ENCODE measurements at regions not wholly inside any gene's neighbourhood (a gene's known extent, or its start where the extent isn't known, plus 50 kb on each side); places are given as distances from the start of the nearest gene placed in this dataset.
"Not testable (repeated sequence)": the region's sequence is repeated elsewhere in the genome, so short reads cannot be mapped to it uniquely, and the experiment has no call there.

DNA sequence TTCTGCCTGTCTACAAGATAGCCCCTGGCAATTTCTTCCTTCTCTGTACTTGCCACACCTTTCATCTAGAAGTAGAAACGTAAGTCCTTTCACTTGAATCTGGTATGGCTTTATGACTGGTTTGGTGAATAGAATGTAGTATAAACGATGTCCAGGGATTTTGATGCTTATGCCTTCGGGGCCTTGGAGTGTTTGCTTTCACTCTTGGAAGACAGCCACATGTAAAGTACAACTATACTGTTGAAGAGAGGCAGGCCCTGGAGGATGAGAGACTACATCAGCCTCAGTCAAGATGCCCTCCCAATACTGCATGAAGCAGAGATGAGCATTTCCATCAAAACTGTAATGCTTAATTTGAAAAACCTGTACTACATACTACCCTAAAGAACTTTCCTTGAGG, 553.8 kb upstream of the C9orf72 start:
- ATAC-seq (replicated peaks in 6 of 8) = peak in 2 of 8 experiments; percentile 49 to 90
- Histone ChIP-seq H3K27ac (no peak overlapping the region), H3K4me1 (replicated peaks in 1 of 2) (peaks cover 0 to 4% of the 10 kb centered on the region in 2 donors), H3K4me3 (no peak overlapping the region)
- in situ Hi-C loops (cut with MboI; ENCODE audit: low pct_unique_long_range_greater_than_20kb in 2 of 9, low sequenced_read_pairs in 9 of 9, unreplicated experiment in 9 of 9) = no loop called here
- WGBS, 10 experiments = 0 to 90% (median 68%) methylated on average over 1 to 3 of the region's 3 CpGs; no CpG with 5 or more reads in 4 of the 10 experiments

DNA sequence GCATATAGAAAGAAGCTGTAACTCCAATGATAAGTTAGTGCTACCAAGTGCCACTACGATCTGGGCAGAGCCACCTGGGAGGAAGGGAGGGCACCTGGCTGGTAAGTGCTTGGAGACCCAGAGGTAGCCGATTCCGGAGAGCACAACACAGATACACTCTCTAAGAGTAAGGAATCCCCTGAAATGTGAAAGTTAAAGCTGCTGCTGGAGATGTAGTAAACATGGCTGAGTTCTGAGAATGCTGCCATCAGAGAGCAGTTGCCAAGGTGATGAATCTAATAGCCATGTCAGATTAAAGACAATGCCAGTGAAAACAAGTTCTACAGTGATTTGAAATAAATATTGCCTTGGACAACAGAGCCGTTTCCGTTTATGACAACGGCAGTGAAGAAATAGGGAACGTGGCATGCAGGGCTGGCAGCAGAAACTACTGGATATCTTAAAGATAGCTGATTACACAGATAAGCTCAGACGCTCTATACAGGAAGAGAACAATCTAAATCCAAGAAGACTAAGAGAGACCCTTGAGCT, 561.2 kb upstream of the C9orf72 start:
- in situ Hi-C loops (cut with MboI; ENCODE audit: low pct_unique_long_range_greater_than_20kb in 2 of 9, low sequenced_read_pairs in 9 of 9, unreplicated experiment in 9 of 9) = no loop called here
- H3K4me3 ChIP-seq = no peak overlapping the region
- ATAC-seq (replicated peaks in 6 of 8) = peak in 3 of 8 experiments; percentile 22 to 94 (median 46)
- WGBS, 10 experiments = 25 to 97% (median 75%) methylated on average over 2 to 7 of the region's 8 CpGs; no CpG with 5 or more reads in 1 of the 10 experiments
- H3K27ac ChIP-seq = no peak overlapping the region
- H3K4me1 ChIP-seq (replicated peaks in 1 of 2) = peaks cover 0 to 5% of the 10 kb centered on the region in 2 donors

GRCh38 chr9:28135549-28135948, 562.3 kb upstream of the C9orf72 start:
- H3K4me1 ChIP-seq (replicated peaks in 1 of 2) = peaks cover 0 to 5% of the 10 kb centered on the region in 2 donors
- H3K4me3 ChIP-seq = no peak overlapping the region
- 0 to 83% (median 58%) methylated on average over 1 to 2 of the region's 2 CpGs; no CpG with 5 or more reads in 1 of the 10 experiments for WGBS, 10 experiments
- ATAC-seq (replicated peaks in 6 of 8) = no peak
- in situ Hi-C loops (cut with MboI; ENCODE audit: low pct_unique_long_range_greater_than_20kb in 2 of 9, low sequenced_read_pairs in 9 of 9, unreplicated experiment in 9 of 9) = no loop called here
- no peak overlapping the region for H3K27ac ChIP-seq

DNA sequence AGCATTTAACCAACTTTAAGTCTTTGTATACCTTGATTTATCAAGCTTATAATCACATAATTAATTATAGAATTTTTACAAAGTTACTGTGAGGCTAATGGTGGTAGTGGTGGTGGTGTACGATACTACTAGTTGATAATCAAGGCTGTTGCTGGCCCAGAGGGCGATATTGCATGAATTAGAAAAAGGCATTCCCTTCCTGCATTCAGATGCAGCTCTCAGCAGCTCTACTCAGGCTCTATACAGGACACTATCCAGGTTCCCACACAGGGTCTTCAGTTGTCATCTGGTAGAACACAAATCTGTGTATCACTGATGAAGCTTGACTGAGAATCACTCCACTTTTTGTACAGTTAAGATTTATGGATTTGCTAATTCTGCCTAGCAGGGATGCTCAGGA, 562.8 kb upstream of the C9orf72 start:
- 0 to 100% (median 65%) methylated on average over 1 to 2 of the region's 2 CpGs; no CpG with 5 or more reads in 4 of the 10 experiments for WGBS, 10 experiments
- Histone ChIP-seq H3K27ac (no peak overlapping the region), H3K4me1 (replicated peaks in 1 of 2) (peaks cover 0 to 5% of the 10 kb centered on the region in 2 donors), H3K4me3 (no peak overlapping the region)
- ATAC-seq (replicated peaks in 6 of 8) = no peak
- in situ Hi-C loops (cut with MboI; ENCODE audit: low pct_unique_long_range_greater_than_20kb in 2 of 9, low sequenced_read_pairs in 9 of 9, unreplicated experiment in 9 of 9) = no loop called here

DNA sequence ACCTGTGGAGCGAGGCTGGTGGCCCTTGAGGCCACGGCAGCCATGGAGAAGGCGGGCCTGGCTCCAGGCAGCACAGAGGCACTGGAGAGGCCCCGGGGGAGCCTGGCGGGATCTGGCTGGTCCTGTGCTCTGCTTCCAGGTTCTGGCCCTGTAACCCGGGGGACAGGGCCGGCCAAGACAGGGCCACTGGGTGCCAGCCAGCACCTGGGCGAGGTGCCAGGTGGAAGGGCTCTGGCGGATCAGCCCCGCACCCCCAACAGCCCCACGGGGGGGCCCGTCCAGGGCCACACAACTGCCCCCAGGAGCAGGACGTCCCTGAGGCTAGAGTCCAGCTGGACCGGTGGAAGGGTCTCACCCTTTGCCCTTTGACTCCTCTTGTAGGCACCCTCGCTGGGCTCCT, 574.1 kb upstream of the C9orf72 start:
- no CpG with 5 or more reads among the region's 15 CpGs for WGBS, 10 experiments
- H3K4me1 ChIP-seq (replicated peaks in 1 of 2); H3K4me3 ChIP-seq; ATAC-seq (replicated peaks in 6 of 8); H3K27ac ChIP-seq; in situ Hi-C loops (cut with MboI; ENCODE audit: low pct_unique_long_range_greater_than_20kb in 2 of 9, low sequenced_read_pairs in 9 of 9, unreplicated experiment in 9 of 9): not testable (repeated sequence)

DNA sequence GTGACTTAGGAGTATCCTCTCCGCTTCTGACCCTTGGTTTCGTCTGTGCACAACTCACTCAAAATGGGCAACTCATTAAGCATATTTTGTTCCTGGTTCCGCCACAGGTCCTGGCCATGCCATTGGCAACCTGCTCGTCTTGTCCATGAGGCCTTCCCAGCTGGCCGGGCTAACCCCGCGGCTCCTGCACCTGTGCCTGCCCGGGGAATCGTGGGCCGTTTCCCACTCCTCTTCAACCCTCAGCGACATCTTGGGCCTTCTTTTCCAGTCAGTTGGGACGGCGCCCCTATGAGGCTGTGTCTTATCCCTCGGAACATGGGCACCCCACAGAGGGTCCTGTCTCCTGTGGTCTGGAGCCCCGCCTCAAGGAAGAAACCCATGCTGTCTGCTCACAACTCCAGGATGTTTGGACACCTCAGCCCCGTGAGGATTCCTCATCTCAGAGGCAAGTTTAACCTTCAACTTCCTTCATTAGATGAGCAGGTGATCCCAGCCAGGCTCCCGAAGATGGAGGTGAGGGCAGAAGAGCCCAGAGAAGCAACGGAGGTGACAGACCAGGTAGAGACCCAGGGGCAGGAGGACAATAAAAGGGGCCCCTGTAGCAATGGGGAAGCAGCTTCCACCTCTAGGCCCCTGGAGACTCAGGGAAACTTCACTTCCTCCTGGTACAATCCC, 574.8 kb upstream of the C9orf72 start:
- in situ Hi-C loops (cut with MboI; ENCODE audit: low pct_unique_long_range_greater_than_20kb in 2 of 9, low sequenced_read_pairs in 9 of 9, unreplicated experiment in 9 of 9) = not testable (repeated sequence)

DNA sequence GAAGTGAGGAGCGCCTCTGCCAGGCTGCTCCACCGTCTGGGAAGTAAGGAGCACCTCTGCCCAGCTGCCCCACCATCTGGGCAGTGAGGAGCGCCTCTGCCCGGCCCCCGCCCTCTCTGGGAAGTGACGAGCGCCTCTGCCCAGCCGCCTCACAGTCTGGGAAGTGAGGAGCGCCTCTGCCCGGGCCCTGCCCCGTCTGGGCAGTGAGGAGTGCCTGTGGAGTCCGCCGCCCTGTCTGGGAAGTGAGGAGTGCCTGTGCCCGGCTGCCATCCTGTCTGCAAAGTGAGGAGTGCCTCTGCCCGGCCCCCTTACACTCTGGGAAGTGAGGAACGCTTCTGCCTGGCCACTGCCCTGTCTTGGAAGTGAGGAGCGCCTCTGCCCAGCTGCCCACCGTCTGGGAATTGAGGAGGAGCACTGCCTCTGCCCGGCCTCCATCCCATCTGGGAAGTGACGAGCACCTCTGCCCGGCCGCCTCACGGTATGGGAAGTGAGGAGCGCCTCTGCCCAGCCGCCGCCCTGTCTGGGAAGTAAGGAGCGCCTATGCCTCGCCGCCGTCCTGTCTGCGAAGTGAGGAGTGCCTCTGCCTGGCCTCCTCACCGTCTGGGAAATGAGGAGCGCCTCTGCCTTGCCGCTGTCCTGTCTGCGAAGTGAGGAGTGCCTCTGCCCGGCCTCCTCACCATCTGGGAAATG, 576.2 kb upstream of the C9orf72 start:
- H3K27ac ChIP-seq; H3K4me3 ChIP-seq; ATAC-seq (replicated peaks in 6 of 8); H3K4me1 ChIP-seq (replicated peaks in 1 of 2); in situ Hi-C loops (cut with MboI; ENCODE audit: low pct_unique_long_range_greater_than_20kb in 2 of 9, low sequenced_read_pairs in 9 of 9, unreplicated experiment in 9 of 9): not testable (repeated sequence)
- WGBS, 10 experiments = 83 to 100% methylated on average over 1 to 2 of the region's 36 CpGs; no CpG with 5 or more reads in 8 of the 10 experiments

More for the DNA sequence above, 574.8 kb upstream of the C9orf72 start:
- not testable (repeated sequence) for H3K4me1 ChIP-seq (replicated peaks in 1 of 2); H3K4me3 ChIP-seq; ATAC-seq (replicated peaks in 6 of 8); H3K27ac ChIP-seq
- 85 to 100% (median 92%) methylated on average over 1 to 7 of the region's 18 CpGs; no CpG with 5 or more reads in 7 of the 10 experiments for WGBS, 10 experiments

DNA sequence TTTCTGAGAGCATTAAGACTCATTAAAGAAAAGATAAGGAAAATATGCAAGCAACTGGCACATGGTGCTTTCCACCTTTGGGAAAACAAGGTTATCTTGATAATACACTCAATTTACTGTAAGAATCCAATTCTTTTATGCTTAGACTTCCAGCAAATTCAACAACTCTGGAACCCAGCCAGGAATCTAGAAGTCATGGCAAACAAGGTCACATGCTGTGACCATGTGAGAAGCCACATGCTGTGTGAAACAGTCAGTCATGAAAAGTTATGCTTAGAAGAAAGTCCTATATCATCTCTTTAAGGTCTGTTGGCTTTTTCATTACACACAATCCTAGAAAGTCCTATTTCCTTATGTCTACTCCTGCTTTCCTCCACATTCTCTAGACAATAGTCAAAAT, 581.8 kb upstream of the C9orf72 start:
- H3K4me3 ChIP-seq = no peak overlapping the region
- no peaks in the 10 kb centered on the region for H3K4me1 ChIP-seq (replicated peaks in 1 of 2)
- H3K27ac ChIP-seq = no peak overlapping the region
- ATAC-seq (replicated peaks in 6 of 8) = no peak
- in situ Hi-C loops (cut with MboI; ENCODE audit: low pct_unique_long_range_greater_than_20kb in 2 of 9, low sequenced_read_pairs in 9 of 9, unreplicated experiment in 9 of 9) = no loop called here

- 0 to 100% (median 22%) methylated on average over 1 to 2 of the region's 2 CpGs; no CpG with 5 or more reads in 2 of the 10 experiments for WGBS, 10 experiments
- Histone ChIP-seq H3K4me1 (replicated peaks in 1 of 2) (no peaks in the 10 kb centered on the region), H3K4me3 (no peak overlapping the region), H3K27ac (no peak overlapping the region)
- ATAC-seq (replicated peaks in 6 of 8) = no peak
- in situ Hi-C loops (cut with MboI; ENCODE audit: low pct_unique_long_range_greater_than_20kb in 2 of 9, low sequenced_read_pairs in 9 of 9, unreplicated experiment in 9 of 9) = no loop called here
These were observed 582.4 kb upstream of the C9orf72 start for GRCh38 chr9:28155671-28156070.

DNA sequence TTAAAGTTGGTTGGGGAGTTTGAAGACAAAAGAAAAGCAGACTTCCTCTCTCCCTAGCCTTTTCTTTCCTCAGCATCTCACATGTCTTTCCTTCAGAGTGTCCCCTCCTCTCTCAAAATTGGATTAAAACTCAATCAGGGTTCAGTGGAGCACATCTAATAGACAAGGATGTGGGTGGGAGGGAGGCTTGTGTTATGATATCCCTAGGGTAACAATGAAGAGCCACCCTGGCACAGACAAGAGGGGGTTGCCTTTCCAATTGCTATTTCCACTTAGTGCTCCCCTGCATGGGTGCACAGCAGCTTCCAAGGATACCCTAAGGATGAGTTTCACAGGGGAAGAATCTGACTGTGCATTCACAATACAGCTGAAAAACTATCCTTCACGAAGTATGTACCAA, 585.2 kb upstream of the C9orf72 start:
- in situ Hi-C loops (cut with MboI; ENCODE audit: low pct_unique_long_range_greater_than_20kb in 2 of 9, low sequenced_read_pairs in 9 of 9, unreplicated experiment in 9 of 9) = no loop called here
- Histone ChIP-seq H3K4me1 (replicated peaks in 1 of 2) (no peaks in the 10 kb centered on the region), H3K27ac (no peak overlapping the region), H3K4me3 (no peak overlapping the region)
- no peak for ATAC-seq (replicated peaks in 6 of 8)
- 0 to 100% (median 77%) methylated on average over 1 of the region's 1 CpG; no CpG with 5 or more reads in 4 of the 10 experiments for WGBS, 10 experiments

- no peak for ATAC-seq (replicated peaks in 6 of 8)
- in situ Hi-C loops (cut with MboI; ENCODE audit: low pct_unique_long_range_greater_than_20kb in 2 of 9, low sequenced_read_pairs in 9 of 9, unreplicated experiment in 9 of 9) = no loop called here
- no peaks in the 10 kb centered on the region for H3K4me1 ChIP-seq (replicated peaks in 1 of 2)
- 3 to 100% (median 76%) methylated on average over 2 to 3 of the region's 3 CpGs for WGBS, 10 experiments
- H3K27ac ChIP-seq = no peak overlapping the region
- H3K4me3 ChIP-seq = no peak overlapping the region
These were observed 590.3 kb upstream of the C9orf72 start for GRCh38 chr9:28163619-28164018.

- WGBS, 10 experiments = 30 to 100% (median 60%) methylated on average over 1 to 2 of the region's 2 CpGs; no CpG with 5 or more reads in 5 of the 10 experiments
- H3K4me1 ChIP-seq (replicated peaks in 1 of 2) = peaks cover 0 to 2% of the 10 kb centered on the region in 2 donors
- in situ Hi-C loops (cut with MboI; ENCODE audit: low pct_unique_long_range_greater_than_20kb in 2 of 9, low sequenced_read_pairs in 9 of 9, unreplicated experiment in 9 of 9) = no loop called here
- H3K27ac ChIP-seq = no peak overlapping the region
- ATAC-seq (replicated peaks in 6 of 8) = no peak
- H3K4me3 ChIP-seq = no peak overlapping the region
These were observed 592.9 kb upstream of the C9orf72 start for GRCh38 chr9:28166179-28166578.

- no peaks in the 10 kb centered on the region for H3K4me1 ChIP-seq (replicated peaks in 1 of 2)
- no peak for ATAC-seq (replicated peaks in 6 of 8)
- no peak overlapping the region for H3K4me3 ChIP-seq
- no peak overlapping the region for H3K27ac ChIP-seq
- 0 to 100% (median 93%) methylated on average over 1 to 2 of the region's 2 CpGs; no CpG with 5 or more reads in 2 of the 10 experiments for WGBS, 10 experiments
- in situ Hi-C loops (cut with MboI; ENCODE audit: low pct_unique_long_range_greater_than_20kb in 2 of 9, low sequenced_read_pairs in 9 of 9, unreplicated experiment in 9 of 9) = no loop called here
These were observed 603.9 kb upstream of the C9orf72 start for GRCh38 chr9:28177142-28177541.

All from motor neuron (in vitro differentiated cells).